H9 (cell line): ENCODE measurements at regions not wholly inside any gene's neighbourhood (a gene's known extent, or its start where the extent isn't known, plus 50 kb on each side); places are given as distances from the start of the nearest gene placed in this dataset.

ENCODE experiments used
- DNase-seq: peaks from one replicate; pipeline ENCODE4 v3.0.0-alpha.2; 2017
- H2AFZ ChIP-seq: one replicate; pipeline ENCODE4 v1.6.1; 2013; ENCODE audit warnings: mild to moderate bottlenecking, low read length, control low read depth, moderate library complexity
- H2AK5ac ChIP-seq: 2 replicates; pipeline ENCODE4 v1.6.1; 2013; ENCODE audit warnings: low read length, control low read depth, mixed read lengths; ENCODE audit not compliant: insufficient read length
- H2BK120ac ChIP-seq: one replicate; pipeline ENCODE4 v1.6.1; 2013; ENCODE audit warnings: low read depth, mild to moderate bottlenecking, low read length, control low read depth, inconsistent platforms; ENCODE audit not compliant: poor library complexity, severe bottlenecking
- H2BK12ac ChIP-seq: 2 replicates; pipeline ENCODE4 v1.6.1; 2013; ENCODE audit warnings: low read length, control low read depth, mixed read lengths, low read depth; ENCODE audit not compliant: insufficient read length
- H2BK15ac ChIP-seq: 2 replicates; pipeline ENCODE4 v1.6.1; 2013; ENCODE audit warnings: low read depth, low read length, control low read depth
- H2BK20ac ChIP-seq: one replicate; pipeline ENCODE4 v1.6.1; 2013; ENCODE audit warnings: low read depth, mild to moderate bottlenecking, low read length, control low read depth, inconsistent platforms; ENCODE audit not compliant: poor library complexity, severe bottlenecking
- H2BK5ac ChIP-seq: 2 replicates; pipeline ENCODE4 v1.6.1; 2013; ENCODE audit warnings: low read length, control low read depth, mixed read lengths; ENCODE audit not compliant: insufficient read length
- H3K14ac ChIP-seq: 2 replicates; pipeline ENCODE4 v1.6.1; 2013; ENCODE audit warnings: low read length, control low read depth; ENCODE audit not compliant: insufficient read depth
- H3K18ac ChIP-seq: 2 replicates; pipeline ENCODE4 v1.6.1; 2013; ENCODE audit warnings: low read depth, mild to moderate bottlenecking, mixed read lengths, low read length, control low read depth; ENCODE audit not compliant: insufficient read length
- H3K23ac ChIP-seq: 2 replicates; pipeline ENCODE4 v1.6.1; 2013; ENCODE audit warnings: low read length, control low read depth, mixed read lengths, low read depth; ENCODE audit not compliant: insufficient read length
- H3K23me2 ChIP-seq: 2 replicates; pipeline ENCODE4 v1.6.1; 2013; ENCODE audit warnings: low read depth, mild to moderate bottlenecking, mixed read lengths, low read length, control low read depth; ENCODE audit not compliant: insufficient read length, poor library complexity, severe bottlenecking
- H3K27ac ChIP-seq: 2 replicates; pipeline ENCODE4 v1.5.1; 2013; ENCODE audit warnings: low read length, control low read depth, mixed read lengths, low read depth; ENCODE audit not compliant: insufficient read length
- H3K27me3 ChIP-seq: 2 replicates; pipeline ENCODE4 v1.6.1; 2013; ENCODE audit warnings: low read length, control low read depth, inconsistent platforms; ENCODE audit not compliant: insufficient read depth
- H3K4ac ChIP-seq: 2 replicates; pipeline ENCODE4 v1.6.1; 2013; ENCODE audit warnings: low read depth, mild to moderate bottlenecking, control low read depth, inconsistent platforms, low read length, moderate library complexity
- H3K4me1 ChIP-seq: 2 replicates; pipeline ENCODE4 v1.6.1; 2013; ENCODE audit warnings: low read length, control low read depth, inconsistent platforms; ENCODE audit not compliant: insufficient read depth
- H3K4me2 ChIP-seq: 2 replicates; pipeline ENCODE4 v1.6.1; 2013; ENCODE audit warnings: low read length, control low read depth, mixed read lengths; ENCODE audit not compliant: insufficient read length, insufficient read depth
- H3K56ac ChIP-seq: 2 replicates; pipeline ENCODE4 v1.6.1; 2013; ENCODE audit warnings: low read depth, mild to moderate bottlenecking, mixed read lengths, low read length, control low read depth; ENCODE audit not compliant: insufficient read length
- H3K79me1 ChIP-seq: 2 replicates; pipeline ENCODE4 v1.6.1; 2013; ENCODE audit warnings: low read depth, mild to moderate bottlenecking, moderate library complexity, low read length, control low read depth, inconsistent platforms; ENCODE audit not compliant: insufficient read depth, poor library complexity, severe bottlenecking
- H3K79me2 ChIP-seq: 2 replicates; pipeline ENCODE4 v1.6.1; 2013; ENCODE audit warnings: low read length, control low read depth, inconsistent platforms; ENCODE audit not compliant: insufficient read depth
- H3K9ac ChIP-seq: 2 replicates; pipeline ENCODE4 v1.6.1; 2013; ENCODE audit warnings: low read length, control low read depth, mixed read lengths; ENCODE audit not compliant: insufficient read length; ENCODE audit errors: extremely low read depth
- H3K9me3 ChIP-seq: one replicate; pipeline ENCODE4 v1.6.1; 2013; ENCODE audit warnings: low read depth, low read length, inconsistent platforms; ENCODE audit not compliant: control insufficient read depth
- H3T11ph ChIP-seq: one replicate; pipeline ENCODE4 v1.6.1; 2013; ENCODE audit warnings: mild to moderate bottlenecking, low read length, control low read depth, inconsistent platforms
- H4K20me1 ChIP-seq: one replicate; pipeline ENCODE4 v1.6.1; 2013; ENCODE audit not compliant: control insufficient read depth, insufficient read length, insufficient read depth
- H4K5ac ChIP-seq: 2 replicates; pipeline ENCODE4 v1.6.1; 2013; ENCODE audit warnings: low read depth, mild to moderate bottlenecking, mixed read lengths, low read length, control low read depth; ENCODE audit not compliant: insufficient read length
- H4K8ac ChIP-seq: replicated peaks from 2 replicates; pipeline ENCODE4 v1.6.1; 2013; ENCODE audit warnings: low read length, control low read depth, mixed read lengths, low read depth; ENCODE audit not compliant: insufficient read length
- H4K91ac ChIP-seq: 2 replicates; pipeline ENCODE4 v1.6.1; 2013; ENCODE audit warnings: low read depth, mild to moderate bottlenecking, moderate library complexity, mixed read lengths, low read length, control low read depth; ENCODE audit not compliant: insufficient read length
- H3K27ac Mint-ChIP-seq, 3 experiments: 2 replicates in 2 of 3; 3 replicates in 1 of 3; pipeline ENCODE4 v1.8.0; 2020 to 2021; ENCODE audit warnings: mixed read lengths in 3 of 3, mild to moderate bottlenecking in 1 of 3, moderate library complexity in 1 of 3
- H3K27me3 Mint-ChIP-seq: 2 replicates; pipeline ENCODE4 v1.8.0; 2021; ENCODE audit warnings: low read depth, mild to moderate bottlenecking, moderate library complexity, mixed read lengths
- H3K36me3 Mint-ChIP-seq, 3 experiments: 2 replicates in 2 of 3; 3 replicates in 1 of 3; pipeline ENCODE4 v1.8.0; 2020 to 2021; ENCODE audit warnings: low read depth in 3 of 3, mixed read lengths in 3 of 3; ENCODE audit not compliant: insufficient read depth in 1 of 3
- H3K4me1 Mint-ChIP-seq, 2 experiments: 2 replicates each; pipeline ENCODE4 v1.8.0; 2020; ENCODE audit warnings: mixed read lengths in 2 of 2
- H3K4me3 Mint-ChIP-seq, 2 experiments: 2 replicates in 1 of 2; 3 replicates in 1 of 2; pipeline ENCODE4 v1.8.0; 2020 to 2021; ENCODE audit warnings: mild to moderate bottlenecking in 2 of 2, mixed read lengths in 2 of 2, moderate library complexity in 1 of 2
- H3K9me3 Mint-ChIP-seq, 2 experiments: 2 replicates in 1 of 2; 3 replicates in 1 of 2; pipeline ENCODE4 v1.8.0; 2020; ENCODE audit warnings: mild to moderate bottlenecking in 2 of 2, mixed read lengths in 2 of 2, moderate library complexity in 1 of 2
- WGBS: extraction: QIAGEN DNeasy Blood & Tissue Kit; methylation state at CpG from one replicate; pipeline ENCODE4 v1.1.7; 2013; ENCODE audit warnings: missing lambda C conversion rate, low lambda C conversion rate, mixed read lengths; ENCODE audit not compliant: insufficient read length; ENCODE audit errors: extremely low coverage; 5-methylcytosine and 5-hydroxymethylcytosine counted together
- TF ChIP-seq, protein P1 (sequence below): fragments of 200-600 bp; sonication (generic); conservative IDR thresholded peaks from 3 replicates; pipeline ENCODE4 v1.8.0; 2021; ENCODE audit warnings: antibody characterized with exemption, mild to moderate bottlenecking

DNA sequence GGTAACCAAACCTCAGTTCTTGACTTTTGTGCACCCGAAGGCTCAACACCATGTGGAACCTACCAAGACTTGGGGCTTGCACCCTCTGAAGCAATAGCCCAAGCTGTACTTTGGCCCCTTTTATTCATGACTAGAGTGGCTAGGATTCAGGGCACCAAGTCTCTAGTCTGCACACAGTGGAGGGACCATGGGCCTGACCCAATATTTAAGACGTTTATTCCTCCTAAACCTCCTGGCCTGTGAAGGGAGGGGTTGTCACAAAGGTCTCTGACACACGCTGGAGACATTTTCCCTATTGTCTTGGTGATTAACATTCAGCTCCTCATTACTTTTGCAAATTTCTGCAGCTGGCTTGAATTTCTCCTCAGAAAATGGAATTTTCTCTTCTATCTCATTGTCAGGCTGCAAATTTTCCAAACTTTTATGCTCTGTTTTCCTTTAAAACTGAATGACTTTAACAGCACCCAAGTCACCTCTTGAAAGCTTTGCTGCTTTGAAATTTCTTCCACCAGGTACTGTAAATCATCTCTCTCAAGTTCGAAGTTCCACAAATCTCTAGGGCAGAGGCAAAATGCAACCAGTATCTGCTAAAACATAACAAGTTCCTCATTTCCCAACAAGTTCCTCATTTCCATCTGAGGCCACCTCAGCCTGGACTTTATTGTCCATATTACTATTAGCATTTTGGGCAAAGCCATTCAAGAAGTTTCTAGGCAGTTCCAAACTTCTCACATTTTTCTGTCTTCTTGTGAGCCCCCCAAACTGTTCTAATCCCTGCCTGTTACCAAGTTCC lies 481.4 kb upstream of the BTBD3 start:
- DNase-seq: no peak
- Histone ChIP-seq H4K5ac (no peak overlapping the region), H3K4me1 (no peaks in the 10 kb centered on the region), H3K79me1 (no peaks in the 10 kb centered on the region), H3K9me3 (peaks cover 12% of the 10 kb centered on the region), H3K9ac (no peak overlapping the region), H3K23me2 (no peaks in the 10 kb centered on the region), H3K4ac (no peak overlapping the region), H4K91ac (no peak overlapping the region), H4K8ac (no peak overlapping the region), H2AFZ (no peak overlapping the region), H2BK15ac (no peak overlapping the region), H3T11ph (no peak overlapping the region), H2BK120ac (no peak overlapping the region), H2AK5ac (no peak overlapping the region), H3K27me3 (no peaks in the 10 kb centered on the region), H3K79me2 (no peaks in the 10 kb centered on the region), H3K14ac (no peak overlapping the region), H3K4me2 (no peak overlapping the region), H4K20me1 (no peaks in the 10 kb centered on the region), H2BK12ac (no peak overlapping the region), H3K56ac (no peak overlapping the region), H2BK20ac (no peak overlapping the region), H3K27ac (no peak overlapping the region), H3K18ac (no peak overlapping the region), H3K23ac (no peak overlapping the region), H2BK5ac (no peak overlapping the region)
- peaks cover 3% of the 10 kb centered on the region; the same call in 1 of the 2 replicates for H3K27me3 Mint-ChIP-seq
- H3K4me3 Mint-ChIP-seq: no peak overlapping the region
- no CpG with 5 or more reads among the region's 4 CpGs for WGBS
- TF ChIP-seq, protein P1, sequence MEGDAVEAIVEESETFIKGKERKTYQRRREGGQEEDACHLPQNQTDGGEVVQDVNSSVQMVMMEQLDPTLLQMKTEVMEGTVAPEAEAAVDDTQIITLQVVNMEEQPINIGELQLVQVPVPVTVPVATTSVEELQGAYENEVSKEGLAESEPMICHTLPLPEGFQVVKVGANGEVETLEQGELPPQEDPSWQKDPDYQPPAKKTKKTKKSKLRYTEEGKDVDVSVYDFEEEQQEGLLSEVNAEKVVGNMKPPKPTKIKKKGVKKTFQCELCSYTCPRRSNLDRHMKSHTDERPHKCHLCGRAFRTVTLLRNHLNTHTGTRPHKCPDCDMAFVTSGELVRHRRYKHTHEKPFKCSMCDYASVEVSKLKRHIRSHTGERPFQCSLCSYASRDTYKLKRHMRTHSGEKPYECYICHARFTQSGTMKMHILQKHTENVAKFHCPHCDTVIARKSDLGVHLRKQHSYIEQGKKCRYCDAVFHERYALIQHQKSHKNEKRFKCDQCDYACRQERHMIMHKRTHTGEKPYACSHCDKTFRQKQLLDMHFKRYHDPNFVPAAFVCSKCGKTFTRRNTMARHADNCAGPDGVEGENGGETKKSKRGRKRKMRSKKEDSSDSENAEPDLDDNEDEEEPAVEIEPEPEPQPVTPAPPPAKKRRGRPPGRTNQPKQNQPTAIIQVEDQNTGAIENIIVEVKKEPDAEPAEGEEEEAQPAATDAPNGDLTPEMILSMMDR: no peak
- H3K9me3 Mint-ChIP-seq: peaks cover 31 to 38% of the 10 kb centered on the region in 2 experiments
- H3K27ac Mint-ChIP-seq: no peak overlapping the region
- peaks cover 0 to 4% of the 10 kb centered on the region in 2 experiments; a peak in 2 of 4 replicates for H3K4me1 Mint-ChIP-seq
- H3K36me3 Mint-ChIP-seq: peaks cover 28 to 37% (median 32%) of the 10 kb centered on the region in 3 experiments
